Stimulated activated CD4-positive, alpha-beta T cell treated with anti-CD3 and anti-CD28 coated beads, Interleukin-12 subunit alpha, Interleukin-12 subunit beta, amount 100 ng/mL, for 48 hours (primary cell): ENCODE measurements at regions not wholly inside any gene's neighbourhood (a gene's known extent, or its start where the extent isn't known, plus 50 kb on each side); places are given as distances from the start of the nearest gene placed in this dataset.

Source experiments
- DNase-seq, 3 donors: peaks; one replicate each; pipeline ENCODE4 v3.0.0-alpha.2; 2020; ENCODE audit warnings: low read depth in 2 of 3, low spot score in 1 of 3

- DNase-seq: no peak
Measured at GRCh38 chr7:4612237-4612636, 69.9 kb upstream of the FOXK1 start.

- DNase-seq: no peak
Measured at GRCh38 chr7:4612939-4613841, 68.9 kb upstream of the FOXK1 start.

- DNase-seq: no peak
Measured at GRCh38 chr7:4613846-4614548, 68.1 kb upstream of the FOXK1 start.

GRCh38 chr7:4616116-4616515 lies 66.0 kb upstream of the FOXK1 start:
- DNase-seq: no peak

- no peak for DNase-seq
Measured at GRCh38 chr7:4621396-4621795, 60.7 kb upstream of the FOXK1 start.

- DNase-seq: no peak
Measured at GRCh38 chr7:4626318-4626845, 55.7 kb upstream of the FOXK1 start.

GRCh38 chr7:4629287-4629895 lies 52.7 kb upstream of the FOXK1 start:
- no peak for DNase-seq

- no peak for DNase-seq
Measured at GRCh38 chr7:4631380-4632179, 50.5 kb upstream of the FOXK1 start.
